Amniotic stem cell (primary cell): ENCODE measurements at regions not wholly inside any gene's neighbourhood (a gene's known extent, or its start where the extent isn't known, plus 50 kb on each side); places are given as distances from the start of the nearest gene placed in this dataset.

Experiments
- DNase-seq: peaks from one replicate; lab custom pipeline; 2025; lab: John Stamatoyannopoulos, UW

- no peak for DNase-seq
Measured at GRCh38 chr13:40505196-40505595, 161.2 kb downstream of the FOXO1 start.
